Anterior cingulate cortex (tissue), 58 donors: ENCODE measurements at regions not wholly inside any gene's neighbourhood (a gene's known extent, or its start where the extent isn't known, plus 50 kb on each side); places are given as distances from the start of the nearest gene placed in this dataset.

Experiments
- DNase-seq, 58 donors: peaks; one replicate each; lab custom pipeline; 2025; lab: John Stamatoyannopoulos, UW

- no peak for DNase-seq
These were observed 129.3 kb downstream of the C5orf15 start for GRCh38 chr5:133839090-133839489.

- no peak for DNase-seq
These were observed 130.1 kb downstream of the C5orf15 start for GRCh38 chr5:133838286-133838685.

DNA sequence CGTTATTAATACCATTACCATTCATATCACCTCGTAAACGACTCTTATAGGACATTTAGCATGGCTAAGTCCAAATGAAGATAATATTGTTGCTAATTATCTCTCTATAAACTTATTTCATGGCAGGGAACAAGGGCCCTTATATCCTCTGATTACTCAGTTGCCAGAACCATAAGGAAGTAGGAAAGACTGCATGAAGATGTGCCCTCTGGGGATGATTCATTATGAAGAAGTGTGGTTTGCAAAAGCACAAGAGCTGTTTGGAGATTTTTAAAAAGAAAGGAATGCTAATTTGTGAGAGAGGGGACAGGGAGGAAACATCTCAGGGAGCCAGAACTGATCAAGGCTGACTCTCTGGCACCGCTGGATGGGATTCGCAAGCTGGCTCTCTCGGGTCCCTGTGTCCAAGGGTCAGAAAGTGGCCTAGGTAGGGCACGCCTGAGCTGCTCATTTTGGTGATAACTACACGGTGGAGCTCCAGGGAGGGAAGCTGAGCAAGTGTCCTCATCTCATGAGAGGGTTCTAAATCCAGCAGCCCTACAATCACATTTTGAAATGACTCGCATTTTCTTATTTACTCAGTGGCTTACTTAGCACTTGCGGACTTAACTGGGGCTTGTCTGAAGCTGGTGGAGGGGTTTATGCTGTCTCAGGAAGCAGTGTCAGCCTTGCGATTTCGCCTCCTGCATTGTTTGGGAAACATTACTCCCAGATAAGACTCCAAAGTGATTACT lies 136.8 kb downstream of the C5orf15 start:
- no peak for DNase-seq

- no peak for DNase-seq
These were observed 137.5 kb downstream of the C5orf15 start for GRCh38 chr5:133830911-133831310.

DNA sequence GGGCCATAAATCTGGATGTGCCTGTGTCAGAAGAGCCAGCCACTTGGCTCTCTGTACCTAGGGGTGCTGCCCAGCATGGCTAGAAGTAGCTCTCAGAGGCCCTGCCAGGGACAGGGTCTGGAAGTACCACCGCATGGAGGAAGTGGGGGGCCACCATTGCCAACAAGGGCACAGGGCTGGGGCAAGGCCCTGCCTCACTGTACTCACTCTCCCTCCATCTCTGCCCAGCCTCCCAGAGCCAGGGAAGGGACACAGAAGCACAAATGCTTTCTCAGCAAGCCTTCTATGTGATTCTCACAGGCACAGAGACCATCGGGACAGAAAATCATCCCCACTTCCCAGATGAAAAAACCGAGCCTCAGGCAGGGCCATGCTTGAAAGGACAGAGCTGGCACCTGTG lies 138.1 kb downstream of the C5orf15 start:
- no peak for DNase-seq

- DNase-seq, result no peak
These were observed 138.6 kb downstream of the C5orf15 start for GRCh38 chr5:133829786-133830185.

DNA sequence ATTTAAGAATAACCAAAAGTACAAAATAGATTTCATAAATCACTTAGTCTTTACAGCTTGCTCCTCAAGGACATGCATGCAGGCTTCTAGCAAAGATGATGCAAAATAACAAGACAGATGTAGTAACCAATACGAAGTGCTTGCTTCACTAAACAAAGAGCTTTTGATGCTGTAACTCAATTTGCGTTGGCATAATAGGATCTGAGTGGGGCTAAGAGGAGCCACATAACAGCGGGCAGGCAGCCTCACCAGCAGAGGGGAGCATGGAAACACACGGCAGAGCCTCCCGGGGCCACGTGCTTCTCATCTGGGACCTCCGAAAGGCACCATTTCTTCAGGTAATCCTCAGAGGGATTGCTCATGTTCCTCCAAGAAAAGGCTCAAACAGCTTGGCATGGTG lies 139.7 kb downstream of the C5orf15 start:
- DNase-seq, result peak in 2 of 58 donors; percentile 11 to 12

DNA sequence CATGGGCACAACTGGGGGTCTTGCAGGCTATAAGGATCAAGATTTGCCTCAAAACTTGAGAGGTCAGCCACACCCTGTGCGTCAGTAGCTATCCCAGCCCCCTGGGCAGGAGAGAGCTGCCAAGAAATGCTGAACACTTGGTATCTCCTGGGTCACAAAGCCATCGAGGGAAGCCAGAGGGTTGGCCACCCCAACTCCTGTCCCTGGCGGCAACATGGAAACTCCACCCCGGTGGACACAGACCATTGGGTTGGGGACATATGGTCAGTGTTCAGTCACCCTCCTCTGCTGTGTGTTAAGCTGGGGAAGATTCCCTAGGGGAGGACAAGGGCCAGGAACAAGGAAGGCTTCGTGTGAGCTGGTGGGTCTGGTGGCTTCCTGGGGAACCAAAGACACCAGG lies 140.6 kb downstream of the C5orf15 start:
- no peak for DNase-seq

- DNase-seq, result no peak
These were observed 141.4 kb downstream of the C5orf15 start for GRCh38 chr5:133827011-133827410.

DNA sequence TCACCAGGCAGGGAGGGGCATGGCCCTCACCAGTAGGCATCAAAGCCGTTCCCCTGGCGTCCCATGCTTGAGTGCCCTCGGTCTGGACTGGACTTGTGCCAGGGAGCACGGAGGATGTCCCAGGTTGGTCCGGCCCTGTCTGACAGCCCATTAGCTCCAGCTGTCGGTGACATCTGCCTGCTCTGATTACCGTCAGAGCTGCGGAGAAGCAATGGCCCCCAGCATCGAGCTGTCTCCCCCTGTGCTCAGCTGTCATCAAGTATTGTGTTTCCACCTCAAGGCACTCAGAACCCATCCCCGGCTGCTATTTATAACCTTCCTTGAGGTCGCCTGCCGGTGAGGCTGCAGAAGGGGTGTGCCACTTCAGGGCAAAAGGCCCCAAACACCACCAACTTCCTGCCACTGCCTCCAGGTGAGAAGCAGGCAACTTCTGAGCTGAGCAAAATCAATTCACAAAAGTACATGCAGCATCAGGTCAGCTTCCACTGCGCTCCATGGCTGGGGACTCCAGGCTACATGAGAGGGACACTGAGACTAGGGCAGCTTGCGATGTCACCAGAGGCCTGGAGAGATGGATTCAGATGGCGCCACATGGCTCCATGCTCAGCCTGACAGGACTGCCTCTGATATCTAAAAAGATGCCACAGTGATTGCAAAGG lies 142.7 kb downstream of the C5orf15 start:
- no peak for DNase-seq

- DNase-seq, result no peak
These were observed 143.7 kb downstream of the C5orf15 start for GRCh38 chr5:133824661-133825254.

- no peak for DNase-seq
These were observed 146.5 kb downstream of the C5orf15 start for GRCh38 chr5:133821889-133822288.

GRCh38 chr5:133821311-133821741 lies 147.1 kb downstream of the C5orf15 start:
- no peak for DNase-seq

GRCh38 chr5:133820507-133820906 lies 147.9 kb downstream of the C5orf15 start:
- no peak for DNase-seq

GRCh38 chr5:133819977-133820471 lies 148.4 kb downstream of the C5orf15 start:
- DNase-seq, result no peak

DNA sequence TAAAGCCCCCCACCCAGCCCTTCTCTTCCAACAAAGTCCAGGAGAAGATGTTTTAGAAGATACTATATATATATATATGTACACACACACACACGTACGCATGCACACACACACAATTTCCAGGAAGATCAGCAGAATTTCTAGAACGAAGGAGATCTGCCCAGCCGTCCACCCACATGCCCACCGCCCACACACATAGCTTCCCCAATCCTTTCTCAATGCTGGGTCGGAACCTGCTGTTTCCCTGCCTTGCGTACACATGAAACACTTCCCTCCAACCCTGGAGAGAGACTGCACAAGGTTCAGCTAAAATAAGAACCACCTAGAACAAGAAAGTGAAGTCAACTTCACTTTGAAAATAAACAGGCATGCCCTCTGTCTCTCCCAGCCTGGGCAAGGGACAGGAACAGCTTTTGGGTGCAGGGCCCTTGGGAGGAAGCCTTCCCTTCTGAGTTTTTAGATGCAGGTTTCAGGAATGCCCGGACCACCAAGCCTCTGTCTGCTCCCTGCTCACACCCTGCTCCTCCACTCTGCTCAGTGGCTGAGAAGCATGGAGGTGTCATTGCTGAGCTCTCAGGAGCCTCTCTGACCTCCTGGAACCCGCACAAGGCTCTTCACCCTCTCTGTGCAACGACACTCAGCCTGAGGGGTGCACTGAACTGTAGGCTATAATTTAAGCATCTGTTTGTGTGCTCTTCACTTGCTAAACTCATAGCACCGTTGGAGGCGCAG lies 149.4 kb downstream of the C5orf15 start:
- DNase-seq, result no peak

DNA sequence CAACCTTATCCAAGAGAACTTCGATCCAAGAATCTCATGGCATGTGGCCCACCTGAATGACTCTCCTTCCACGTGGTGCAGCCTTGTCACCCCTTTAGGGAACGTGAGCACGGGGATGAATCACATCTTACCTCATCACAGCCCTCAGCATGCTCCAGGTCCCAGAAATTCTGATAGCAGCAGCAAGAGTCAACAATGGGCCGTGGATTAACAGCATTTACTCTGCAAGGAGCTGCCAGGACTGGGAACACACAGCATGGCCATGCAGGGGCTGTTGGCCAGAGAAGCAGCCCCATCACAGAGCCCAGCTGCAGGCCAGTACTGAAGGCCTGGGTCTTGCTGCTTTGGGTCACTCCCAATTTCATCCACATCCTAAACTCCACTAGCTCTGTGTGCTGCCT lies 150.4 kb downstream of the C5orf15 start:
- DNase-seq, result peak in 1 of 58 donors; percentile 10

DNA sequence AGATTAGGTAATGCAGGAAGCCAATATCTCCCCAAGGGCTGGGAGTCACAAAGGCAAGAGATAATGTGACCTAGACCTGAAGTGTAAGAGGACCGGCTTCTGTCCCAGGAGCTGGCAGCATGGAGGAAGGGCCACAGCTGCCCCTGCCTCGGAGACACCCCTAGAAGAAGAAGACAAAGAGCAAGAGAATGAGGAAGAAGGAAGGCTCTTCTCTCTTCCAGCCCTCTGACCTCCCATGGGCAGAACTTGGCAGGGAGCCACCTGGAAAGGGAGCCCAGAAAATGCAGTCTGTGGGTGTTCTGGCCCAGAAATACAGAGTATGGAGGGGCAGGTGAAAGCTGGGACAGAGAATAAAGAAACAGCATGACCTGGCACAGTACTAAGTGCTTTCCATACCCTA lies 151.0 kb downstream of the C5orf15 start:
- DNase-seq, result no peak

- DNase-seq, result no peak
These were observed 151.6 kb downstream of the C5orf15 start for GRCh38 chr5:133816791-133817190.

GRCh38 chr5:133814152-133814551 lies 154.3 kb downstream of the C5orf15 start:
- no peak for DNase-seq

- no peak for DNase-seq
These were observed 157.3 kb downstream of the C5orf15 start for GRCh38 chr5:133811168-133811567.
